Lung (tissue), 11 donors: ENCODE measurements at regions not wholly inside any gene's neighbourhood (a gene's known extent, or its start where the extent isn't known, plus 50 kb on each side); places are given as distances from the start of the nearest gene placed in this dataset.

Source experiments
- ATAC-seq: fragments of 200-7000 bp; cut with Tn5 transposase; one replicate; pipeline ENCODE4 v1.9.1; 2020; ENCODE audit warnings: moderate number of reproducible peaks; ENCODE audit not compliant: insufficient read depth, low FRiP score
- DNase-seq, 3 donors: peaks; one replicate each; pipeline ENCODE4 v3.0.0-alpha.2; 2013 to 2017
- H3K27ac ChIP-seq, 2 donors: one replicate each; pipeline ENCODE4 v1.5.1; 2013; ENCODE audit warnings: mild to moderate bottlenecking in 2 of 2, moderate library complexity in 2 of 2, control low read depth in 1 of 2, inconsistent platforms in 1 of 2, low read depth in 1 of 2, low read length in 1 of 2
- H3K27me3 ChIP-seq, 3 donors: one replicate each; pipeline ENCODE4 v1.5.1; 2013; ENCODE audit warnings: low read length in 2 of 3; ENCODE audit not compliant: control insufficient read depth in 3 of 3, insufficient read depth in 3 of 3
- H3K36me3 ChIP-seq, 4 donors: one replicate each; pipeline ENCODE4 v1.5.1; 2013; ENCODE audit warnings: low read length in 4 of 4, mild to moderate bottlenecking in 1 of 4, moderate library complexity in 1 of 4; ENCODE audit not compliant: control insufficient read depth in 4 of 4, insufficient read depth in 4 of 4
- H3K4me1 ChIP-seq, 5 donors: one replicate each; pipeline ENCODE4 v1.5.1; 2013; ENCODE audit warnings: low read length in 5 of 5, mild to moderate bottlenecking in 2 of 5, moderate library complexity in 1 of 5; ENCODE audit not compliant: control insufficient read depth in 5 of 5, insufficient read depth in 5 of 5
- H3K4me3 ChIP-seq: one replicate; pipeline ENCODE4 v1.5.1; 2013; ENCODE audit warnings: mild to moderate bottlenecking, control low read depth, moderate library complexity
- H3K9ac ChIP-seq, 2 donors: one replicate each; pipeline ENCODE4 v1.5.1; 2013; ENCODE audit warnings: low read length in 2 of 2, control low read depth in 1 of 2; ENCODE audit not compliant: insufficient read depth in 1 of 2
- H3K9me3 ChIP-seq, 4 donors: one replicate each; pipeline ENCODE4 v1.5.1; 2013; ENCODE audit warnings: low read length in 3 of 4, mild to moderate bottlenecking in 1 of 4, moderate library complexity in 1 of 4; ENCODE audit not compliant: control insufficient read depth in 4 of 4, insufficient read depth in 3 of 4
- CTCF ChIP-seq: IDR thresholded peaks from 2 replicates; pipeline ENCODE4 v1.5.1; 2012; ENCODE audit warnings: mild to moderate bottlenecking; ENCODE audit errors: control extremely low read depth, extremely low read depth
- WGBS, 2 donors: extraction: QIAGEN DNeasy Blood & Tissue Kit; methylation state at CpG; one replicate each; pipeline ENCODE4 v1.1.7; 2013; 5-methylcytosine and 5-hydroxymethylcytosine counted together
- donor health status: control.
- donor health status: control.
- donor health status: Bipolar disorder and iron deficiency.
- donor health status: healthy.
- donor health status: DM: yes; HTN: yes; CAD: no.

DNA sequence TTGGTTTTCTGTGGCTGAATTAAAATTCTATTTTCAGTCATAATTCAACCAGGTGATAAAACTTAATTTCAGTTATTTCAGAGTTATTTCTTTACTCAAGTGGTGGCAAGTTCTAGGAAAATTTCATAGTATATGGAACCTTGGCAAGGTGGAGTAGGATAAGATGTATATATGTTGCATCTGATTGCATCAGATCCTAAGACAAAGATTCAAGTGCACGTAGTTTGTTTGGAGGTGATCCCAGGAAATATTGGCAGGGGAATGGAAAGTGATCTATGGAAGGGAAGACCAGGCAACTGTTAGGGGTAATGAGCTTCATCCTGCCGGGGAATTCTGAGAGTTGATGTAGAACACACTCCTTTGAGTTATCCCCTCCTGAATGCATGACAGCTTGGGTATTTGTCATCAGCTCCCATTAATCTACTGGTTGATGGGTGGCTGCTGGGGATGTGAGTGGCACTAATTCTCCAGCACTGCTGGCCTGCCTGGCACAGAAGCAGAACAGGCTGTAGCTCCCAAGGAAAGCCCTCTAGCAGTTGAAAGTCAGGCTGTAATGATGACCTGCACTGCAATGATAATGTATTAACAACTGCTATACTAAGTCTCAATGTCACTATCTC is 52.2 kb upstream of the TOM1L1 start:
- no peak overlapping the region for H3K9ac ChIP-seq
- H3K36me3 ChIP-seq: no peaks in the 10 kb centered on the region
- no peaks in the 10 kb centered on the region for H3K4me1 ChIP-seq
- no peak for ATAC-seq
- H3K27me3 ChIP-seq: no peaks in the 10 kb centered on the region
- 84 to 91% methylated on average over 2 of the region's 2 CpGs for WGBS, 2 donors
- DNase-seq: no peak
- no peak for TF ChIP-seq CTCF
- no peak overlapping the region for H3K27ac ChIP-seq
- H3K4me3 ChIP-seq: no peak overlapping the region
- no peaks in the 10 kb centered on the region for H3K9me3 ChIP-seq

DNA sequence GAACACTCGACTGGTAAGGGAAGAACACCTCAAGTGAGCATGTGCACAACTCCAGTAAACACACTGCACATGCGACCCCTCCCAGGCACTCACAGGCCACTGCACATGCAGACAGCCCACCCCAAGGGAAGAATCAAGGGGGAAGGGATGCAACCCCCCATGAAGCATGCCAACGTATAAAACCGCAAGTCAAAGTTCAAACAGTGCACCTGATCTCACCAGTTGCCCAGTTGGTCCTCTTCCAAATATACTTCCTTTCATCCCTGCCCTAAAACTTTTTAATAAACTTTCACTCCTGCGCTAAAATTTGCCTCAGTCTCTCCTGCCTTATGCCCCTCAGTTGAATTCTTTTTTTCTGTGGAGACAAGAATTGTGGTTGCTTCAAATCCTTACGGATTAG is 51.0 kb upstream of the TOM1L1 start:
- WGBS, 2 donors: 87 to 91% methylated on average over 6 of the region's 6 CpGs
- Histone ChIP-seq H3K9me3 (no peaks in the 10 kb centered on the region), H3K4me1 (no peaks in the 10 kb centered on the region), H3K27ac (no peak overlapping the region), H3K9ac (no peak overlapping the region), H3K36me3 (no peaks in the 10 kb centered on the region), H3K4me3 (no peak overlapping the region), H3K27me3 (no peaks in the 10 kb centered on the region)
- no peak for TF ChIP-seq CTCF
- ATAC-seq (no peak), DNase-seq (no peak)
